ENCODE measurements at regions not wholly inside any gene's neighbourhood (a gene's known extent, or its start where the extent isn't known, plus 50 kb on each side); places are given as distances from the start of the nearest gene placed in this dataset.

GRCh38 chr5:60512117-60512516 lies 187.8 kb downstream of the DEPDC1B start:
- Mint-ChIP-seq H3K27ac (no peak overlapping the region), H3K4me3 (no peak overlapping the region), H3K27me3 (no peaks in the 10 kb centered on the region), H3K9me3 (ENCODE audit: insufficient read depth) (no peaks in the 10 kb centered on the region), H3K4me1 (peaks cover 32% of the 10 kb centered on the region)
- H3K9ac ChIP-seq (ENCODE audit: low read length): no peak overlapping the region
- H3K27me3 ChIP-seq (replicated peaks in 1 of 4; ENCODE audit: control extremely low read depth in 1 of 4, control insufficient read depth in 3 of 4, insufficient read depth in 4 of 4, low read length in 3 of 4): no peaks in the 10 kb centered on the region
- TF ChIP-seq EZH2 (IDR thresholded peaks at IDR 0.05; ENCODE audit: borderline replicate concordance, insufficient read depth, low read depth, low read length, poor library complexity, severe bottlenecking): no peak
- no peak for TF ChIP-seq CTCF (IDR thresholded peaks at IDR 0.05)
- intact Hi-C loops (cut with micrococcal nuclease): no loop called here
- CTCF ChIA-PET: no interaction called here
- no peak overlapping the region for H3K4me3 ChIP-seq (ENCODE audit: control extremely low read depth in 1 of 5, extremely low read depth in 1 of 5, insufficient read depth in 1 of 5, low read depth in 2 of 5, low read length in 4 of 5)
- H3K79me2 ChIP-seq (ENCODE audit: control insufficient read depth, insufficient read depth, low read length): peaks cover 53% of the 10 kb centered on the region
- H3K36me3 ChIP-seq (replicated peaks in 1 of 2; ENCODE audit: control extremely low read depth in 1 of 2, control insufficient read depth in 1 of 2, extremely low read depth in 1 of 2, insufficient read depth in 2 of 2, low read length in 1 of 2): no peaks in the 10 kb centered on the region
- no peak overlapping the region for H3K4me2 ChIP-seq (replicated peaks; ENCODE audit: low read depth, low read length, poor library complexity, severe bottlenecking)
- no peak for DNase-seq
- H4K20me1 ChIP-seq (ENCODE audit: control insufficient read depth, insufficient read depth, low read length, poor library complexity, severe bottlenecking): no peaks in the 10 kb centered on the region
- peaks cover 0 to 5% (median 0%) of the 10 kb centered on the region in 3 donors for H3K9me3 ChIP-seq (ENCODE audit: control extremely low read depth in 1 of 3, control insufficient read depth in 2 of 3, insufficient read depth in 1 of 3, low read length in 2 of 3)
- POLR2A ChIA-PET: no interaction called here
- H2AFZ ChIP-seq (ENCODE audit: insufficient read depth, low read depth, low read length, poor library complexity, severe bottlenecking): no peak overlapping the region
- peaks cover 4 to 20% of the 10 kb centered on the region in 2 donors for H3K4me1 ChIP-seq (ENCODE audit: control insufficient read depth in 2 of 2, insufficient read depth in 2 of 2, low read length in 2 of 2)
- no peak overlapping the region for H3K27ac ChIP-seq (ENCODE audit: low read length in 2 of 2)
- ATAC-seq (ENCODE audit: low read depth): no peak

GRCh38 chr5:60510663-60511062 lies 189.3 kb downstream of the DEPDC1B start:
- no peak overlapping the region for H3K4me3 ChIP-seq (ENCODE audit: control extremely low read depth in 1 of 5, extremely low read depth in 1 of 5, insufficient read depth in 1 of 5, low read depth in 2 of 5, low read length in 4 of 5)
- peaks cover 5 to 16% of the 10 kb centered on the region in 2 donors for H3K4me1 ChIP-seq (ENCODE audit: control insufficient read depth in 2 of 2, insufficient read depth in 2 of 2, low read length in 2 of 2)
- peaks cover 0 to 2% of the 10 kb centered on the region in 2 experiments for H3K36me3 ChIP-seq (replicated peaks in 1 of 2; ENCODE audit: control extremely low read depth in 1 of 2, control insufficient read depth in 1 of 2, extremely low read depth in 1 of 2, insufficient read depth in 2 of 2, low read length in 1 of 2)
- no peaks in the 10 kb centered on the region for H3K9me3 Mint-ChIP-seq (ENCODE audit: insufficient read depth)
- H3K79me2 ChIP-seq (ENCODE audit: control insufficient read depth, insufficient read depth, low read length): peaks cover 41% of the 10 kb centered on the region
- intact Hi-C loops (cut with micrococcal nuclease): no loop called here
- TF ChIP-seq CTCF (IDR thresholded peaks at IDR 0.05) (no peak), EZH2 (IDR thresholded peaks at IDR 0.05; ENCODE audit: borderline replicate concordance, insufficient read depth, low read depth, low read length, poor library complexity, severe bottlenecking) (no peak)
- no peak overlapping the region for H3K27ac ChIP-seq (ENCODE audit: low read length in 2 of 2)
- POLR2A ChIA-PET: no interaction called here
- no peak overlapping the region for H3K9ac ChIP-seq (ENCODE audit: low read length)
- H3K27ac Mint-ChIP-seq: no peak overlapping the region
- ATAC-seq (ENCODE audit: low read depth) (no peak), DNase-seq (no peak)
- no peak overlapping the region for H2AFZ ChIP-seq (ENCODE audit: insufficient read depth, low read depth, low read length, poor library complexity, severe bottlenecking)
- H4K20me1 ChIP-seq (ENCODE audit: control insufficient read depth, insufficient read depth, low read length, poor library complexity, severe bottlenecking): no peaks in the 10 kb centered on the region
- H3K27me3 ChIP-seq (replicated peaks in 1 of 4; ENCODE audit: control extremely low read depth in 1 of 4, control insufficient read depth in 3 of 4, insufficient read depth in 4 of 4, low read length in 3 of 4): no peaks in the 10 kb centered on the region
- H3K4me3 Mint-ChIP-seq: no peak overlapping the region
- peaks cover 33% of the 10 kb centered on the region for H3K4me1 Mint-ChIP-seq
- CTCF ChIA-PET: interaction anchor here (1.1 kb wide), 1 partner anchor 12 kb away, joined by 3 read pairs; no protein-coding TSS in a partner anchor
- no peaks in the 10 kb centered on the region for H3K9me3 ChIP-seq (ENCODE audit: control extremely low read depth in 1 of 3, control insufficient read depth in 2 of 3, insufficient read depth in 1 of 3, low read length in 2 of 3)
- H3K4me2 ChIP-seq (replicated peaks; ENCODE audit: low read depth, low read length, poor library complexity, severe bottlenecking): no peak overlapping the region
- no peaks in the 10 kb centered on the region for H3K27me3 Mint-ChIP-seq
- WGBS (ENCODE audit: insufficient coverage): no CpG with 5 or more reads among the region's 3 CpGs
